Stimulated activated naive CD8-positive, alpha-beta T cell treated with anti-CD3 and anti-CD28 coated beads, Interleukin-15, Interleukin-2, amounts not matched to agents 100 U/mL and 50 U/mL, for 24 hours (primary cell): ENCODE measurements at regions not wholly inside any gene's neighbourhood (a gene's known extent, or its start where the extent isn't known, plus 50 kb on each side); places are given as distances from the start of the nearest gene placed in this dataset.

Experiments used
- ATAC-seq: fragments of 150-1000 bp; cut with Tn5 transposase; one replicate; pipeline ENCODE4 v1.10.0; 2021
- DNase-seq: peaks from one replicate; pipeline ENCODE4 v3.0.0; 2021

GRCh38 chr3:180092889-180093288 is 56.2 kb upstream of the PEX5L start:
- ATAC-seq (no peak), DNase-seq (no peak)

GRCh38 chr3:180093535-180093934 is 56.8 kb upstream of the PEX5L start:
- DNase-seq (no peak), ATAC-seq (no peak)

- DNase-seq (no peak), ATAC-seq (no peak)
Measured at GRCh38 chr3:180097626-180098025, 60.9 kb upstream of the PEX5L start.

- DNase-seq: no peak
- ATAC-seq: no peak
Measured at GRCh38 chr3:180102134-180102533, 65.4 kb upstream of the PEX5L start.

GRCh38 chr3:180102604-180103003 is 65.9 kb upstream of the PEX5L start:
- ATAC-seq (no peak), DNase-seq (no peak)

GRCh38 chr3:180116203-180116602 is 79.5 kb upstream of the PEX5L start:
- no peak for DNase-seq
- no peak for ATAC-seq

- no peak for ATAC-seq
Measured at GRCh38 chr3:180116658-180117057, 79.9 kb upstream of the PEX5L start.

GRCh38 chr3:180117381-180118163 is 80.8 kb upstream of the PEX5L start:
- DNase-seq: no peak
- no peak for ATAC-seq

More at GRCh38 chr3:180116658-180117057, 79.9 kb upstream of the PEX5L start:
- DNase-seq: no peak

- DNase-seq (no peak), ATAC-seq (no peak)
Measured at GRCh38 chr3:180119567-180119966, 82.8 kb upstream of the PEX5L start.

- ATAC-seq (no peak), DNase-seq (no peak)
Measured at GRCh38 chr3:180123928-180124327, 87.2 kb upstream of the PEX5L start.

- ATAC-seq (no peak), DNase-seq (no peak)
Measured at GRCh38 chr3:180131169-180131568, 94.4 kb upstream of the PEX5L start.

- ATAC-seq: no peak
- no peak for DNase-seq
Measured at GRCh38 chr3:180135101-180135500, 98.4 kb upstream of the PEX5L start.

- ATAC-seq: no peak
- no peak for DNase-seq
Measured at GRCh38 chr3:180138871-180139270, 102.1 kb upstream of the PEX5L start.

GRCh38 chr3:180142041-180142440 is 105.3 kb upstream of the PEX5L start:
- ATAC-seq: no peak
- no peak for DNase-seq

- DNase-seq: no peak
- ATAC-seq: no peak
Measured at GRCh38 chr3:180142472-180142871, 105.7 kb upstream of the PEX5L start.

- no peak for ATAC-seq
Measured at GRCh38 chr3:180161770-180162169, 125.0 kb upstream of the PEX5L start.

GRCh38 chr3:180175572-180175971 is 138.8 kb upstream of the PEX5L start:
- no peak for ATAC-seq
- no peak for DNase-seq

More at GRCh38 chr3:180161770-180162169, 125.0 kb upstream of the PEX5L start:
- no peak for DNase-seq

- DNase-seq: no peak
- ATAC-seq: no peak
Measured at GRCh38 chr3:180176059-180176458, 139.3 kb upstream of the PEX5L start.

- ATAC-seq (no peak), DNase-seq (no peak)
Measured at GRCh38 chr3:180177255-180177654, 140.5 kb upstream of the PEX5L start.

GRCh38 chr3:180179562-180179961 is 142.8 kb upstream of the PEX5L start:
- DNase-seq: no peak
- no peak for ATAC-seq

- DNase-seq (no peak), ATAC-seq (no peak)
Measured at GRCh38 chr3:180180795-180181194, 144.1 kb upstream of the PEX5L start.

- DNase-seq (no peak), ATAC-seq (no peak)
Measured at GRCh38 chr3:180181387-180181786, 144.7 kb upstream of the PEX5L start.

- ATAC-seq (no peak), DNase-seq (no peak)
Measured at GRCh38 chr3:180183346-180183745, 146.6 kb upstream of the PEX5L start.

- ATAC-seq (no peak), DNase-seq (no peak)
Measured at GRCh38 chr3:180184816-180185215, 148.1 kb upstream of the PEX5L start.
